ENCODE measurements at regions not wholly inside any gene's neighbourhood (a gene's known extent, or its start where the extent isn't known, plus 50 kb on each side); places are given as distances from the start of the nearest gene placed in this dataset.

DNA sequence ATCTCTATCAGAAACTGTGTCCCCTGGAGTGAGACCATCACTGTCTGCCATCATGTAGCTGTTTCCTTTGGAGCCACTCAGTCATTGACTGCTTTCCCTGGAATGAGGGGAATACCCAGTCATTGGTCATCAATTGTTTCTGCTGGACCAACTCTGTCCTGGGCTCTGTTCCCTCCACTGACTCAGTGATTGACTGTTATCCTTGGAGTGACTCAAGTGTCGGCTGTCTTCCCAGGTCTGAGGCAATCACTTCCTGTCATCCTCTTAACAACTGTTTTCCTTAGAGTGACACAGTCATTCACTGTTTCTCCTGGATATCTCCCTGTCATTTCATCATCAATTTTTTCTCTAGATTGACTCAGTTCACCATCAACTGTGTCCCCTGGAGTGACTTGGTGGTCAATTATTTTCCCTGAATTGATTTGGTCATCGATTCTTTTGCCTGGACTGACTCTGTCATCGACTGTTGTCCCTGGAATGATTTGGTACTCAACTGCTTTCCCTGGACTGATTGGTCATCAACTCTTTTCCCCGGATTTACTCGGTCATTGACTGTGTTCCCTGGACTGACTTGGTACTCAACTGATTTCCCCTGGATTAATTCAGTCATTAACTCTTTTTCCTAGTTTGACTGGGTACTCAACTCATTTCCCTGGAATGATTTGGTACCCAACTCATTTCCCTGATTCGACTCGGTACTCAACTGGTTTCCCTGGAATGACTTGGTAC lies 327.9 kb upstream of the VCX start:
- TF ChIP-seq, protein P1, sequence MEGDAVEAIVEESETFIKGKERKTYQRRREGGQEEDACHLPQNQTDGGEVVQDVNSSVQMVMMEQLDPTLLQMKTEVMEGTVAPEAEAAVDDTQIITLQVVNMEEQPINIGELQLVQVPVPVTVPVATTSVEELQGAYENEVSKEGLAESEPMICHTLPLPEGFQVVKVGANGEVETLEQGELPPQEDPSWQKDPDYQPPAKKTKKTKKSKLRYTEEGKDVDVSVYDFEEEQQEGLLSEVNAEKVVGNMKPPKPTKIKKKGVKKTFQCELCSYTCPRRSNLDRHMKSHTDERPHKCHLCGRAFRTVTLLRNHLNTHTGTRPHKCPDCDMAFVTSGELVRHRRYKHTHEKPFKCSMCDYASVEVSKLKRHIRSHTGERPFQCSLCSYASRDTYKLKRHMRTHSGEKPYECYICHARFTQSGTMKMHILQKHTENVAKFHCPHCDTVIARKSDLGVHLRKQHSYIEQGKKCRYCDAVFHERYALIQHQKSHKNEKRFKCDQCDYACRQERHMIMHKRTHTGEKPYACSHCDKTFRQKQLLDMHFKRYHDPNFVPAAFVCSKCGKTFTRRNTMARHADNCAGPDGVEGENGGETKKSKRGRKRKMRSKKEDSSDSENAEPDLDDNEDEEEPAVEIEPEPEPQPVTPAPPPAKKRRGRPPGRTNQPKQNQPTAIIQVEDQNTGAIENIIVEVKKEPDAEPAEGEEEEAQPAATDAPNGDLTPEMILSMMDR (IDR thresholded peaks at IDR 0.05), result no peak
- intact Hi-C loops (cut with DNase I), result no loop called here
- no peaks in the 10 kb centered on the region for H3K27me3 ChIP-seq
- H3K9me3 ChIP-seq, result peaks cover 0 to 17% (median 0%) of the 10 kb centered on the region in 11 donors
- no peaks in the 10 kb centered on the region for H3K36me3 ChIP-seq
- ATAC-seq (no peak), DNase-seq (no peak)
- no peaks in the 10 kb centered on the region for H3K4me1 ChIP-seq
- H3K27ac ChIP-seq, result no peak overlapping the region
- 73 to 86% methylated on average over 7 of the region's 7 CpGs for WGBS, 2 donors
- no peak overlapping the region for H3K4me3 ChIP-seq

DNA sequence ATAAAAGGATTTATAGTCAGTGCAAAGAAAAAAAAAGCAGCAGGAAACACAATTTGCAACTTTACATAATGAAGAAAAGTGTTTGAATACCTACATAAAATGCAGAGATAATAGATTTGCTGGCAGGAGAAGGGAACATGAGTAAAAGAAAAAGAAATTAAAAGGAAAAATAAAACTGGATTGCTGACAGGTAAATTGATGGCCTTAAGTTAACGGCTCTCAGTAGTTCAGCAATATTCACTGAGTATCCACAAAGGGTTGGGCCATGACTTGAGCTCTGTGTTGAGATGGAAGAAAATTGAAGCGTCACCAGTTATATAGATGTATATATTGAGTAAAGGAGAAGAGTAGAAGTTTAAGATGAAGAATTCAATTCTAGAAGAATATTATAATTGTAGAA lies 330.1 kb upstream of the VCX start:
- DNase-seq (no peak), ATAC-seq (no peak)

DNA sequence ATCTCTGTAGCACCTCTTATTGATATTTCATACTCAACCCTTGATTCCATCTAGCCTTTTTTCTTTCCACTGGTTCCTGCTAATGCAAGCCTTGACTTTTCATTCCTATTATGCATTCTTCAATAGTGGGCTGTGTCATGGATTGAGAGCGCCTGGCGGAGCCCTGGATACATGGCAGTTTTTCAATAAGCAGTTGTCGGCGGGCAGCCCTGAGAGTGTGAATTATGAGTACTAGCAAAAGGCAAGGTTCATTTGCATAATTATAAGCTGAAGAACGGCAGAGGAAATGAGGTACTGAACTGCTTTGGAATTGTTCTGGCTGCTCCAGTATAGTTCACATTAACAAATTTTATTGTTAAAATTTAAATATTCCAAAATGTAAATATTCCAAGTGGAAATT lies 339.7 kb upstream of the VCX start:
- H3K27ac ChIP-seq, result no peak overlapping the region
- no peaks in the 10 kb centered on the region for H3K4me1 ChIP-seq
- ATAC-seq, result no peak
- no peaks in the 10 kb centered on the region for H3K27me3 ChIP-seq
- no peak overlapping the region for H3K4me3 ChIP-seq
- peaks cover 0 to 3% (median 0%) of the 10 kb centered on the region in 11 donors for H3K9me3 ChIP-seq
- no peak for DNase-seq
- TF ChIP-seq, protein P1 (IDR thresholded peaks at IDR 0.05), result no peak
- 86 to 95% methylated on average over 5 of the region's 5 CpGs for WGBS, 2 donors
- intact Hi-C loops (cut with DNase I), result no loop called here
- no peaks in the 10 kb centered on the region for H3K36me3 ChIP-seq

More for the DNA sequence above, 330.1 kb upstream of the VCX start:
- TF ChIP-seq, protein P1 (IDR thresholded peaks at IDR 0.05), result no peak
- no peaks in the 10 kb centered on the region for H3K4me1 ChIP-seq
- H3K36me3 ChIP-seq, result no peaks in the 10 kb centered on the region
- intact Hi-C loops (cut with DNase I), result no loop called here
- no peak overlapping the region for H3K4me3 ChIP-seq
- H3K27ac ChIP-seq, result no peak overlapping the region
- WGBS, 2 donors, result 83 to 90% methylated on average over 2 of the region's 2 CpGs
- H3K9me3 ChIP-seq, result peaks cover 0 to 21% (median 0%) of the 10 kb centered on the region in 11 donors
- H3K27me3 ChIP-seq, result no peaks in the 10 kb centered on the region

DNA sequence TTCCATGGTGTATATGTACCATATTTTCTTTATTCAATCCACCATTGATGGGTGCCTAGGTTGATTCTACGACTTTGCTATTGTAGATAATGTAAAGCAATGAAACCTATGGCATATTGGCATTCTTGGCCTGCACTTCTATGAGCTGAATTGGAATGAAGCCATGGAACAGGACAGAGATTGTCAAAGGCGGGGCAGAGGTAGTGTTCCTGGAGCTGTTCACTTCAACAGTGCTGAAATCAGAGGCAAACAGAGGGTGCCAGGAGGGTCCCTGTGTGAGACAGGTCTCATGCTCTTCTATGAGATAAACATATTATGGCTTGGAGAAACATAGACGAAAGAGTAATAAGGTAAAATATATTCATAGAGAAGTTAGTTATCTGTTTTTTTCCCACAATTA lies 342.6 kb upstream of the VCX start:
- H3K27ac ChIP-seq, result no peak overlapping the region
- 59 to 76% methylated on average over 3 of the region's 3 CpGs for WGBS, 2 donors
- no peaks in the 10 kb centered on the region for H3K4me1 ChIP-seq
- DNase-seq, result no peak
- no peaks in the 10 kb centered on the region for H3K27me3 ChIP-seq
- no peaks in the 10 kb centered on the region for H3K36me3 ChIP-seq
- TF ChIP-seq, protein P1 (IDR thresholded peaks at IDR 0.05), result no peak
- no peak overlapping the region for H3K4me3 ChIP-seq
- intact Hi-C loops (cut with DNase I), result no loop called here
- no peaks in the 10 kb centered on the region for H3K9me3 ChIP-seq
- no peak for ATAC-seq

Data from heart right ventricle (tissue), 16 donors.